K562 (cell line): ENCODE measurements at regions not wholly inside any gene's neighbourhood (a gene's known extent, or its start where the extent isn't known, plus 50 kb on each side); places are given as distances from the start of the nearest gene placed in this dataset.

Source experiments
- ATAC-seq: fragments of 200-7000 bp; cut with Tn5 transposase; 3 replicates; pipeline ENCODE4 v1.9.1; 2020; ENCODE audit warnings: moderate library complexity
- BruUV-seq: library from RNA; stranded (reverse); fragments of 400-500 nt; replicated peaks from 2 replicates; lab custom pipeline; 2021; lab: Mats Ljungman, UMichigan
- CTCF ChIA-PET: fragments of 300-600 bp; formaldehyde crosslinking; extraction: SDS; loops from one replicate; lab custom pipeline; 2021; ENCODE audit warnings: low intra/inter-chr PET ratio; lab: Yijun Ruan, JAX
- POLR2A ChIA-PET: fragments of 300-600, 350-650 bp; sonication (Branson Sonifier 250); formaldehyde crosslinking; extraction: SDS; loops from one replicate; lab custom pipeline; 2021; ENCODE audit warnings: antibody characterized with exemption, inconsistent platforms; lab: Yijun Ruan, JAX
- DNase-seq, 4 experiments: peaks; one replicate each; pipeline versions ENCODE4 v3.0.0 to v3.0.0-alpha.2; 2011 to 2018; ENCODE audit warnings: low spot score in 3 of 4, mixed read lengths in 3 of 4; ENCODE audit errors: extremely low read depth in 1 of 4
- FAIRE-seq: peaks from 2 replicates; lab custom pipeline; 2011; peaks lifted over from hg19 to GRCh38; lab: Jason Lieb, UNC
- H2AFZ ChIP-seq: 2 replicates; pipeline ENCODE4 v1.6.0; 2011; ENCODE audit warnings: low read depth, low read length, control low read depth, inconsistent platforms
- H3K27ac ChIP-seq: fragments of 200-600 bp; 3 replicates; pipeline ENCODE4 v1.8.0; 2011; ENCODE audit warnings: low read depth, mild to moderate bottlenecking, control low read depth, inconsistent platforms, low read length, moderate library complexity, mixed read lengths; ENCODE audit errors: extremely low read depth
- H3K27me3 ChIP-seq, 2 experiments: fragments of 300-600 bp in 1 of 2; 2 replicates in 1 of 2; 3 replicates in 1 of 2; pipeline versions ENCODE4 v1.6.0 to v1.8.0; 2011; ENCODE audit warnings: inconsistent platforms in 2 of 2, low read length in 2 of 2, mild to moderate bottlenecking in 1 of 2, mixed read lengths in 1 of 2, moderate library complexity in 1 of 2; ENCODE audit not compliant: control insufficient read depth in 2 of 2, insufficient read depth in 2 of 2
- H3K36me3 ChIP-seq: fragments of 300-600 bp; 3 replicates; pipeline ENCODE4 v1.8.0; 2011; ENCODE audit warnings: mild to moderate bottlenecking, low read length, inconsistent platforms; ENCODE audit not compliant: control insufficient read depth, insufficient read depth
- H3K4me1 ChIP-seq, 2 experiments: fragments of 200-600 bp in 1 of 2; replicated peaks in 1 of 2; 2 replicates in 1 of 2; 3 replicates in 1 of 2; pipeline versions ENCODE4 v1.5.1 to v1.8.0; 2011; ENCODE audit warnings: inconsistent platforms in 2 of 2, low read length in 2 of 2, mild to moderate bottlenecking in 1 of 2, mixed read lengths in 1 of 2, moderate library complexity in 1 of 2; ENCODE audit not compliant: control insufficient read depth in 2 of 2, insufficient read depth in 2 of 2
- H3K4me2 ChIP-seq: 2 replicates; pipeline ENCODE4 v1.6.1; 2011; ENCODE audit warnings: low read length, control low read depth, inconsistent platforms, mixed read lengths; ENCODE audit not compliant: insufficient read depth
- H3K4me3 ChIP-seq: fragments of 200-600 bp; sonication (generic), shearing (Covaris generic); 2 replicates; pipeline ENCODE4 v1.5.1; 2016; ENCODE audit warnings: control low read depth, inconsistent platforms
- H3K79me2 ChIP-seq: fragments of 200-600 bp; 3 replicates; pipeline ENCODE4 v1.8.0; 2011; ENCODE audit warnings: low read length, inconsistent platforms; ENCODE audit not compliant: control insufficient read depth, insufficient read depth
- H3K9ac ChIP-seq, 2 experiments: 2 replicates each; pipeline versions ENCODE4 v1.6.0 to v1.6.1; 2011; ENCODE audit warnings: low read depth in 2 of 2, low read length in 2 of 2, control low read depth in 1 of 2, inconsistent platforms in 1 of 2, mild to moderate bottlenecking in 1 of 2, mixed read lengths in 1 of 2; ENCODE audit not compliant: insufficient read depth in 1 of 2
- H3K9me1 ChIP-seq: one replicate; pipeline ENCODE4 v1.6.0; 2011; ENCODE audit warnings: inconsistent platforms, mild to moderate bottlenecking, low read length, moderate library complexity; ENCODE audit not compliant: control insufficient read depth, insufficient read depth
- H3K9me3 ChIP-seq: replicated peaks from 2 replicates; pipeline ENCODE4 v1.5.1; 2011; ENCODE audit warnings: low read depth, low read length, inconsistent platforms; ENCODE audit not compliant: control insufficient read depth, insufficient read depth
- H4K20me1 ChIP-seq: replicated peaks from 2 replicates; pipeline ENCODE4 v1.6.1; 2011; ENCODE audit warnings: low read length, inconsistent platforms, mixed read lengths; ENCODE audit not compliant: control insufficient read depth, insufficient read depth
- BCLAF1 ChIP-seq, 2 experiments: fragments of 450-650 bp in 1 of 2; IDR thresholded peaks; 2 replicates each; pipeline ENCODE4 v1.6.1; 2011 to 2017; ENCODE audit warnings: low read depth in 2 of 2, antibody characterized with exemption in 1 of 2, borderline replicate concordance in 1 of 2, low read length in 1 of 2, mild to moderate bottlenecking in 1 of 2, mixed read lengths in 1 of 2; ENCODE audit not compliant: control insufficient read depth in 1 of 2
- ILF3 ChIP-seq: fragments of 450-650 bp; IDR thresholded peaks from 2 replicates; pipeline ENCODE4 v1.6.1; 2018; ENCODE audit warnings: antibody characterized with exemption, mild to moderate bottlenecking, moderate library complexity, borderline replicate concordance
- SRSF1 ChIP-seq: fragments of 200-400 bp; formaldehyde crosslinking; IDR thresholded peaks from 2 replicates; pipeline ENCODE4 v1.6.1; 2017; ENCODE audit warnings: mild to moderate bottlenecking, low read depth, low read length, moderate library complexity
- ZNF124 ChIP-seq: sonication (generic); formaldehyde crosslinking; IDR thresholded peaks from 2 replicates; pipeline ENCODE4 v1.8.1; 2022; ENCODE audit warnings: missing genetic modification reagents
- WGBS: fragments of 100-300 bp; shearing (Covaris generic); methylation state at CpG from one replicate; pipeline ENCODE4 v1.1.6; 2016; ENCODE audit warnings: low coverage, mixed read lengths; ENCODE audit not compliant: insufficient coverage; ENCODE audit errors: missing lambda C conversion rate; 5-methylcytosine and 5-hydroxymethylcytosine counted together
- in situ Hi-C: fragments of 300-500 bp; cut with MboI; formaldehyde crosslinking; loops from 4 replicates; pipeline ENCODE4 v1.15.0; 2018; ENCODE audit warnings: inconsistent platforms, mixed read lengths
- intact Hi-C: fragments of 100-400 bp; cut with micrococcal nuclease; formaldehyde crosslinking; loops from 2 replicates; pipeline ENCODE4 v1.14.2; 2022

GRCh38 chr6:169365567-169366257, 112.1 kb upstream of the THBS2 start:
- 0% methylated on average over 13 of the region's 13 CpGs for WGBS
- FAIRE-seq = no peak
- CTCF ChIA-PET = no interaction called here
- H4K20me1 ChIP-seq = no peaks in the 10 kb centered on the region
- H3K9me3 ChIP-seq = no peaks in the 10 kb centered on the region
- intact Hi-C loops (no loop called here), in situ Hi-C loops (no loop called here)
- no peak overlapping the region for H3K4me2 ChIP-seq
- DNase-seq = no peak
- H2AFZ ChIP-seq = no peak overlapping the region
- H3K9ac ChIP-seq = no peak overlapping the region
- ATAC-seq = no peak
- TF ChIP-seq BCLAF1 (IDR thresholded peaks at IDR 0.05; ENCODE audit: borderline replicate concordance in 1 of 2, control insufficient read depth in 1 of 2, low read depth in 2 of 2, low read length in 1 of 2) = no peak
- no peak for TF ChIP-seq ZNF124 (CRISPR knock-in tag)
- no peak for TF ChIP-seq ILF3
- TF ChIP-seq SRSF1 = no peak
- no peak overlapping the region for H3K4me3 ChIP-seq
- no peaks in the 10 kb centered on the region for H3K36me3 ChIP-seq
- POLR2A ChIA-PET = no interaction called here
- H3K4me1 ChIP-seq = peaks cover 0 to 4% of the 10 kb centered on the region in 2 experiments; a peak in 2 of 5 replicates
- no peaks in the 10 kb centered on the region for H3K79me2 ChIP-seq
- H3K27ac ChIP-seq = no peak overlapping the region
- H3K27me3 ChIP-seq = peaks cover 4 to 39% of the 10 kb centered on the region in 2 experiments; a peak in 3 of 5 replicates
- BruUV-seq = no TSS peak
- H3K9me1 ChIP-seq = no peaks in the 10 kb centered on the region
